ENCODE measurements at regions not wholly inside any gene's neighbourhood (a gene's known extent, or its start where the extent isn't known, plus 50 kb on each side); places are given as distances from the start of the nearest gene placed in this dataset.

DNA sequence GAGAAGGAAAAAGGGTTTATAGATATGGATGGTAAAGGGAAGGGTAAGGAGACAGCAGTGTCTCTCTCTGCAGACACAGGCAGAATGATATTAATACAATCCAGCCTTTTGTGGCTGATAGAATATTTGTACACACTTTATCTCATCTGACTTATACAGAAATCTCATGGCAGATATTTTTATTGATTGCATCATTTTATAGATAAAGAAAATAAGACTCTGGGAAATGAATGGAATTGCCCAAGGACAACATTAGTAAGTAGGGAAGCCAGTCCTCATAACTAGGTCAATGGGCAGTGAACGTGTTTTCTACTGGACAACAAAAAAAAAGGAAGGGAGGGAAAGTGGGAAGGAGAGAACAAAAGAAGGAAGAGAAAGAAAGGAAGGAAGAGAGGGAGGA is 236.4 kb upstream of the EPHA4 start (continued):
- no peak for TF ChIP-seq HDAC6 (IDR thresholded peaks at IDR 0.05; ENCODE audit: low read depth, low read length)
- no peak for TF ChIP-seq SP1 (IDR thresholded peaks at IDR 0.05; ENCODE audit: low read depth, low read length)
- TF ChIP-seq POLR2AphosphoS5 (IDR thresholded peaks at IDR 0.05; ENCODE audit: low read depth, low read length) = no peak
- no peak for TF ChIP-seq SIX5 (IDR thresholded peaks at IDR 0.05; ENCODE audit: low read depth, low read length)
- no peak for TF ChIP-seq NRF1 (IDR thresholded peaks at IDR 0.05; ENCODE audit: low read depth, low read length)
- TF ChIP-seq TAF1 (IDR thresholded peaks at IDR 0.05; ENCODE audit: low read depth, low read length) = no peak
- TF ChIP-seq CTBP2 (IDR thresholded peaks at IDR 0.05; ENCODE audit: borderline replicate concordance, insufficient read depth, insufficient read length, low read length) = no peak
- no peak for TF ChIP-seq SAP30 (IDR thresholded peaks at IDR 0.05; ENCODE audit: insufficient read depth, insufficient replicate concordance, low read length)

All from H1 (cell line).